GM18951 (cell line): ENCODE measurements at regions not wholly inside any gene's neighbourhood (a gene's known extent, or its start where the extent isn't known, plus 50 kb on each side); places are given as distances from the start of the nearest gene placed in this dataset.

Experiments
- POLR2A ChIP-seq: IDR thresholded peaks from 4 replicates; pipeline ENCODE4 v1.6.1; 2011; ENCODE audit warnings: mild to moderate bottlenecking; ENCODE audit not compliant: insufficient read length, insufficient read depth; ENCODE audit errors: extremely low read depth
- in situ Hi-C: fragments of 300-500 bp; cut with MboI; formaldehyde crosslinking; loops from one replicate; pipeline ENCODE4 v1.12.0; 2022; ENCODE audit warnings: low sequenced_read_pairs, mixed read lengths, inconsistent platforms; ENCODE audit not compliant: unreplicated experiment

DNA sequence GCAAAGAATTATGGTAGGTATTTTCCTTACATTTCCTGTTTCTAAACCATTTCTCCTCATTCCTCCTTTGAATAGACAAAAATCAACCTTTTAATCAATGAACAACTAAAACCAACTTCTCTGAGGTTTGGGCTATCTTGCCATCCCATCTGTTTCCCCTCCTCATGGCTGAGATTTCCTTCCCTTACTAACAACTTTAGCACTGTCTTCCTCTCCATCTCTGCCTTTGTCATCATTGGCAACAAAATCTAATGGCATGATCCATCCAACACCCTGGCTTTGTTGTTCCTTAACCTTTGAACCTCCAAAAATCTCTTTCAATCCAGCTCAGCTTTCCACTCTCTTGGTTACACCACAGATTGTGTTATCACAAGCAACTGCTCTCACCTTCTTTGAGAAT is 95.3 kb upstream of the FAM136A start:
- TF ChIP-seq POLR2A = no peak
- in situ Hi-C loops = no loop called here

DNA sequence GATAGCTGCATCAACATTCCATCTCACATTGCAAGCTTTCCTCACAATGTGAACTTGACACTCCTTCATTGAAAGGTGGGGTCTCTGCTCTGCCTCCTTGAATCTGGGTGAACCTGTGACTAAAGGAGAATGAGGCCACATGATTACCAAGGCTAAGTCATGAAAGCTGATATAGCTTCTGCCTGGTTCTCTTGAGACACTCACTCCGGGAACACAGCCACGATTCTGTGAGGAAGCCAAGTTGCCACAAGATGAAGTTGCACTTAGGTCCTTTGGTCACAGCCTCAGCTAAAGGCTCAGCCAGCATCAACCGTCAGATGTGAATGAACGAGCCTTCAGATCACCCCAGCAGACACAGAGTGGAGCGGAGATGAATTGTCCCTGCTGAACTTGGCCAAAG is 94.7 kb upstream of the FAM136A start:
- no peak for TF ChIP-seq POLR2A
- in situ Hi-C loops = no loop called here

DNA sequence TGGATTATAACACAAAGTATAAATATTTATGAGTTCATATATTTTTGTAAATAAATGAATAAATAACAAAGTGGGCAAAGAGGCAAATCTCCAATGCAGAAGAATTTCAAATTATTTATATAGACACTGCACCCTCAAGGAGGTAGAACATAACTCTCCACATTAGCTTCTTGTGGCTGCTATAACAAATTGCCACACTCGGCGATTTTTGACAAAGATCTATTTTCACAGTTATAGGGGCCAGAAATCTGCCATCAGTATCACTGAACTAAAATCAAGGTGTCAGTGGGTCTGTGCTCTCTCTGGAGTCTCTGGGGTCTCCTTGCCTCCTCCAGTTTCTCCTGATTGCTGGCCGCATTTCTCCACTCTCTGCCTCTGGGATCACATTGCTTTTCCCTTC is 92.0 kb upstream of the FAM136A start:
- in situ Hi-C loops = no loop called here
- no peak for TF ChIP-seq POLR2A

DNA sequence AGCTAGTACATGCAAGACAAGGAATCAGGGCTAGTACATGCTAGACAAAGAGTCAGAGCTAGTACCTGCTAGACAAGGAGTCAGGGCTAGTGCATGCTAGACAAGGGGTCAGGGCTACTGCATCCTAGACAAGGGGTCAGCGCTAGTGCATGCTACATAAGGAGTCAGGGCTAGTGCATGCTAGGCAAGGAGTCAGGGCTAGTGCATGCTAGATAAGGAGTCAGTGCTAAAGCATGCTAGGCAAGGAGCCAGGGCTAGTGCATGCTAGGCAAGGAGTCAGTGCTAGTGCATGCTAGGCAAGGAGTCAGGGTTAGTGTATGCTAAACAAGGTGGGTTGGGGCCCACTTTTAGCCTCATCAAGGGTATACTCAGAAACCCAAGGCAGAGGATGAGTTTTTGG is 90.1 kb upstream of the FAM136A start:
- in situ Hi-C loops = no loop called here
- no peak for TF ChIP-seq POLR2A

DNA sequence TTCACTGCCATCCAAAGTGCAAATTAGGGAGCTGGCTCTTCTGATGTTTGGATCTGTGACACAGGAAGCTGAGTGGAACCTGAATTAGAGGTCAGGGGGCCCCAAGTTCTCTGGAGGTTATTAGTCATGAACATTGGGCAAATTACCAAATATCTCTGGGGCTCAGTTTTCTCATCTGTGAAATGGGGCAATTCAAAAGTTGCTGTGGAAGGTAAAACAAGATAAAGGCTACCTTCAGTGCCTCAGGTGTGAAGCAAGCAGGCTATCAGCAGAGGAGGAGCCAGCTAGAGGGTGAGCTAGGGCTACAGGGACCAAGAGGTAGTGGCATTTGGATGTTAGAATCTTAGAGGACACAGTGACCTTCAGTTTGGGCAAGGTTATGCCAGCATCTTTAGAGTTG is 89.4 kb upstream of the FAM136A start:
- no peak for TF ChIP-seq POLR2A
- in situ Hi-C loops = no loop called here

GRCh38 chr2:70388813-70389212 is 86.9 kb upstream of the FAM136A start:
- in situ Hi-C loops = loop anchor here (10.0 kb wide), 1 partner anchor 856 kb away; no protein-coding TSS in a partner anchor
- no peak for TF ChIP-seq POLR2A

GRCh38 chr2:70388128-70388527 is 86.3 kb upstream of the FAM136A start:
- no peak for TF ChIP-seq POLR2A

DNA sequence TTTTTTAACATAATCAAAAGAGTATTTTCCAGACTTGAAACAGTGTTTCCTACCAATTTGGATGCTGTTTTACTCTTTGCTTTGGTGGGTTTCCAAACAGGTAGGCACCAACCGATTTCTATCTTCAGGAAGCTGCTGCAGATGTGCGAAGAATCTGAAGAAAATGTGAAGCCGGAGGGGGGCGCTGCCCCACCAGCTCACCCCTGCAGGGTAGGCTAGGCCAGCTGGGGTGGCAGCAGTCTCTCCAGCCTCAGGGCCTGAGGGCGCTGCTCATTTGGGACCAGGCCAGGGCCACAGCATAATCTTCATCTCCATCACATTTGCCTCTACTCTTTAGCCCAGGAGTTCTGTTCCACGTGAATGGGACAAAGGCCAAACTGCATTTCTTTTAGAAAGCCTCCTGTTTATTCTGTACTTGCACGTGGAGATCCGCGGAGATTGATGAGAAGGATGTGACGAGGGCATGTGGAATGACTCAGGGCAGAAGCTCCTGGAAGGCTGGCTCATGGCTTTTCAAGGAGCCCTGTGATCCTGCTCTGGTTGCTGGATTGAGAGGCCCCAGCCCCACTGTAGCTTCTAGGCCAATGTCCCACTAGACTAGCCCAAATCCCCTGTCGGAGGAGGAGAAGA is 84.2 kb upstream of the FAM136A start:
- TF ChIP-seq POLR2A = no peak
- in situ Hi-C loops = loop anchor here (10.0 kb wide), 1 partner anchor 859 kb away; no protein-coding TSS in a partner anchor

More at GRCh38 chr2:70388128-70388527, 86.3 kb upstream of the FAM136A start:
- in situ Hi-C loops = loop anchor here (10.0 kb wide), 1 partner anchor 857 kb away; no protein-coding TSS in a partner anchor

DNA sequence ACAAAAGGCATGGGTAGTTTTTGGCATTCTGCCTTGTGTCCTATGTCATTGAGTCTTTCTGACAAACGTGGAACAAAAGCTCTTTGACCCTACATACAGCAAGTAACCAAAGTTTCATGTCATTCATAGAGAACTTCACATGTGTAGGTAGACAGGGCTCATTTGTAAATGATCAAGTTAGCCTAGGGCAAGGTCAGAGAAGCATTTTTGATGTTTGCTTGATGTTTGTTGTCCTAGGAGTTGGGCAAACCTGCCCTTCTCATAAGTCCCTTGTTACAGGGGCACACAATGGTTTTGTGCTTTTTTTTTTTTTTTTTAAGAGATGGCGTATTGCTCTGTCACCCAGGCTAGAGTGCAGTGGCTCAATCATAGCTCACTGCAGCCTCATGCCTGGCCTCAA is 83.3 kb upstream of the FAM136A start:
- in situ Hi-C loops = loop anchor here (10.0 kb wide), 1 partner anchor 860 kb away; no protein-coding TSS in a partner anchor
- TF ChIP-seq POLR2A = no peak

GRCh38 chr2:70381821-70382220 is 80.0 kb upstream of the FAM136A start:
- TF ChIP-seq POLR2A = no peak
- in situ Hi-C loops = loop anchor here (10.0 kb wide), 1 partner anchor 863 kb away; no protein-coding TSS in a partner anchor

- in situ Hi-C loops = loop anchor here (10.0 kb wide), 1 partner anchor 864 kb away; no protein-coding TSS in a partner anchor
- TF ChIP-seq POLR2A = no peak
Observed at GRCh38 chr2:70381235-70381634, 79.4 kb upstream of the FAM136A start.

- TF ChIP-seq POLR2A = no peak
- in situ Hi-C loops = loop anchor here (10.0 kb wide), 1 partner anchor 864 kb away; no protein-coding TSS in a partner anchor
Observed at GRCh38 chr2:70380621-70381020, 78.8 kb upstream of the FAM136A start.

DNA sequence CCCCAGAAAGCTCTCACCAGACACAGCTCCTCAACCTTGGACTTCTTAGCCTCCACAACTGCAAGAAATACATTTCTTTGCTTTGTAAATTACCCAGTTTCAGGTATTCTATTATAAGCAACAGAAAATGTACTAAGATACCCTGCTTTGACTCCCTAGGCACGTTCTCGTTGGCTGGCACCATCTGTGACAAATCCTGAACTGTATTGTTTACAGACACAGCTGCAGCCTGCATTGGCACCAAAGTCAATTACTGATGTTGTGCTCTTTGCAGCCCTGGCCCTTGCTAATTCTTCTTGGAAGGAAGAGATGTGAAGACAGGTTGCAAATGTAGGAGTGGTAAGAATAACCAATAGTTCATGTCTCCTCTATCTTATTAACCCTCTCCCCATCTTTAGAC is 72.7 kb upstream of the FAM136A start:
- in situ Hi-C loops = no loop called here
- TF ChIP-seq POLR2A = no peak

- TF ChIP-seq POLR2A = no peak
- in situ Hi-C loops = no loop called here
Observed at GRCh38 chr2:70371753-70372152, 69.9 kb upstream of the FAM136A start.

DNA sequence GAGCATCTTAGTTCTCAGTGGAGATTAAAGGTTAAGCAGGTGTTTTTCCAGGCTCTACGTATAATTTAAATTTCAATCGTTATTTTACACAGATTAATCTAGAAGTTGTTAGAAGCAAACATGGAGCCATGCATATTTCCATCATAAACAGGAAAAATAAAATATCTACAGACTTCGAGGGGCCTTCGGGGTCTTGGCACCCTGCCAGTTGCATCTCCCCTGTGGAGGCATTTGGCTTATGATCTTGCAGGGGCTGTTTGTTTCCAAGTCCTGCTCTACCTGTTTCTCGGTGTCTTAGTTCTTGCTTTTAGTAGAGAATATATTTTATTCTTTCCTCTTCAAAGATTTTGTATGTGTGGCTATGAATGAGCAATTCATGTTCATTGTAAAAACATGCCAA is 67.2 kb upstream of the FAM136A start:
- in situ Hi-C loops = no loop called here
- TF ChIP-seq POLR2A = no peak

GRCh38 chr2:70368545-70368944 is 66.7 kb upstream of the FAM136A start:
- no peak for TF ChIP-seq POLR2A
- in situ Hi-C loops = no loop called here
